Gastroesophageal sphincter (tissue), 4 donors: ENCODE measurements at regions not wholly inside any gene's neighbourhood (a gene's known extent, or its start where the extent isn't known, plus 50 kb on each side); places are given as distances from the start of the nearest gene placed in this dataset.

ENCODE experiments used
- ATAC-seq: fragments of 150-250 bp; one replicate; pipeline ENCODE4 v1.9.1; 2016; ENCODE audit warnings: mild to moderate bottlenecking, moderate library complexity
- H3K27ac ChIP-seq, 4 donors: fragments of 200-600 bp; sonication (generic) in 3 of 4; 1 replicate in 3 of 4; 2 replicates in 1 of 4; pipeline ENCODE4 v1.5.1; 2016 to 2019
- H3K27me3 ChIP-seq: fragments of 200-600 bp; sonication (generic); one replicate; pipeline ENCODE4 v1.5.1; 2019
- H3K36me3 ChIP-seq, 2 donors: fragments of 200-600 bp; sonication (generic); one replicate each; pipeline ENCODE4 v1.5.1; 2019; ENCODE audit warnings: control low read depth in 1 of 2
- H3K4me1 ChIP-seq, 3 donors: fragments of 200-600 bp; sonication (generic); 1 replicate in 2 of 3; 2 replicates in 1 of 3; pipeline ENCODE4 v1.5.1; 2016 to 2019; ENCODE audit warnings: control low read depth in 2 of 3
- H3K4me3 ChIP-seq, 2 donors: fragments of 200-600 bp; sonication (generic); one replicate each; pipeline ENCODE4 v1.5.1; 2019; ENCODE audit warnings: mild to moderate bottlenecking in 1 of 2, moderate library complexity in 1 of 2
- H3K9me3 ChIP-seq, 3 donors: fragments of 200-600 bp; sonication (generic); one replicate each; pipeline ENCODE4 v1.5.1; 2017 to 2019; ENCODE audit warnings: control low read depth in 2 of 3
- EP300 ChIP-seq: sonication (generic); formaldehyde crosslinking; IDR thresholded peaks from one replicate; pipeline ENCODE4 v1.6.1; 2017; ENCODE audit warnings: antibody characterized with exemption, mild to moderate bottlenecking
- POLR2A ChIP-seq, 2 donors: fragments of 450-650 bp; IDR thresholded peaks; one replicate each; pipeline ENCODE4 v1.6.1; 2017; ENCODE audit warnings: antibody characterized with exemption in 2 of 2, mild to moderate bottlenecking in 2 of 2, moderate library complexity in 1 of 2
- POLR2AphosphoS5 ChIP-seq: sonication (generic); formaldehyde crosslinking; IDR thresholded peaks from one replicate; pipeline ENCODE4 v1.6.1; 2017; ENCODE audit warnings: antibody characterized with exemption
- WGBS, 2 donors: methylation state at CpG; one replicate each; pipeline ENCODE4 v1.1.5; 2018; ENCODE audit warnings: low coverage in 1 of 2; 5-methylcytosine and 5-hydroxymethylcytosine counted together
- TF ChIP-seq, protein P1 (sequence below), 4 experiments: fragments of 200-600 bp in 2 of 4; fragments of 450-650 bp in 2 of 4; sonication (generic) in 1 of 4; IDR thresholded peaks; one replicate each; pipeline ENCODE4 v1.5.1; 2017 to 2019; ENCODE audit warnings: antibody characterized with exemption in 4 of 4, mild to moderate bottlenecking in 2 of 4, moderate library complexity in 2 of 4

DNA sequence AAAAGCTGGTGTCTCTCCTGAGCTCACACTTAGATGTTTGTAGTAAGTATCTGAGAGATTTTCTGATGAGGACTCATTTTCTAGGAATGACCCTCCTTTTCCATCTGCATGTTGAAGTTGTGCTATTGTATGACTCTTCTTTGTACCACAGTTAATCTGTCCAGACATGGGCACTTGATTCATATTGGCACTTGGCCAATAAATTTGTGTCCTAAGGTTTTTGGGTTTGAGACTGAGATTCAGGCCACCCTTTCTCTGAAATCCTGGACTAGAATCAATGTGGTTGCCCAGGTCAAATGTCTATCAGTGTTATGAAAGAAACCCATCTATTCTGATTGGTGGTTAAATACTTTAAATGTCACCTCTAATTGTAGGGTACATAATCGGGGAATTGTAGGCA lies 869.0 kb downstream of the SH3BGRL start:
- H3K4me3 ChIP-seq = no peak overlapping the region
- no peaks in the 10 kb centered on the region for H3K9me3 ChIP-seq
- H3K36me3 ChIP-seq = no peaks in the 10 kb centered on the region
- H3K4me1 ChIP-seq = no peaks in the 10 kb centered on the region
- WGBS, 2 donors = no CpG with 5 or more reads among the region's 1 CpG
- no peaks in the 10 kb centered on the region for H3K27me3 ChIP-seq
- no peak for ATAC-seq
- TF ChIP-seq POLR2A (IDR thresholded peaks at IDR 0.05) = no peak
- no peak for TF ChIP-seq POLR2AphosphoS5
- TF ChIP-seq EP300 = no peak
- TF ChIP-seq, protein P1, sequence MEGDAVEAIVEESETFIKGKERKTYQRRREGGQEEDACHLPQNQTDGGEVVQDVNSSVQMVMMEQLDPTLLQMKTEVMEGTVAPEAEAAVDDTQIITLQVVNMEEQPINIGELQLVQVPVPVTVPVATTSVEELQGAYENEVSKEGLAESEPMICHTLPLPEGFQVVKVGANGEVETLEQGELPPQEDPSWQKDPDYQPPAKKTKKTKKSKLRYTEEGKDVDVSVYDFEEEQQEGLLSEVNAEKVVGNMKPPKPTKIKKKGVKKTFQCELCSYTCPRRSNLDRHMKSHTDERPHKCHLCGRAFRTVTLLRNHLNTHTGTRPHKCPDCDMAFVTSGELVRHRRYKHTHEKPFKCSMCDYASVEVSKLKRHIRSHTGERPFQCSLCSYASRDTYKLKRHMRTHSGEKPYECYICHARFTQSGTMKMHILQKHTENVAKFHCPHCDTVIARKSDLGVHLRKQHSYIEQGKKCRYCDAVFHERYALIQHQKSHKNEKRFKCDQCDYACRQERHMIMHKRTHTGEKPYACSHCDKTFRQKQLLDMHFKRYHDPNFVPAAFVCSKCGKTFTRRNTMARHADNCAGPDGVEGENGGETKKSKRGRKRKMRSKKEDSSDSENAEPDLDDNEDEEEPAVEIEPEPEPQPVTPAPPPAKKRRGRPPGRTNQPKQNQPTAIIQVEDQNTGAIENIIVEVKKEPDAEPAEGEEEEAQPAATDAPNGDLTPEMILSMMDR (IDR thresholded peaks at IDR 0.05) = no peak
- no peak overlapping the region for H3K27ac ChIP-seq

DNA sequence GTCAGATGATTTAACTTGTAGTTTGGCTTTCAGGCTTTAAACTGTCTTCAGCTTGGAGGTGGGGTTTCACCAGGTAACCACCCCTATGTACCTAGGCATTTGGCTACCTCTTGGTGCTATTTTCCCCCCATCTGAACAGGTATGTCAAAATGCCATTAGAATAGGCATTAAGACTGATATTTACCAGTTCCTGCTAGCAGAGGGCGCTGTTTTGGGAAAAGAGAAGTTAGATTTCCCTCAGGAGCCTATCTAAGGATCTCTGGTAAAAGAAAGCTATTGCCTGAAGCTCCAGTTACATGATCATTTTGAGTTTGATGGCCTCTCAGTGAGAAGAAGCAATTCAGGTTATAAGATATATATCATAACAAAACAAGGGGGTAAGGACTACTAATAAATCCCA lies 879.1 kb downstream of the SH3BGRL start:
- Histone ChIP-seq H3K9me3 (no peaks in the 10 kb centered on the region), H3K27me3 (no peaks in the 10 kb centered on the region), H3K27ac (no peak overlapping the region), H3K4me1 (no peaks in the 10 kb centered on the region), H3K36me3 (no peaks in the 10 kb centered on the region), H3K4me3 (no peak overlapping the region)
- ATAC-seq = no peak
- TF ChIP-seq POLR2A (IDR thresholded peaks at IDR 0.05) = no peak
- no peak for TF ChIP-seq EP300
- TF ChIP-seq, protein P1 (IDR thresholded peaks at IDR 0.05) = no peak
- TF ChIP-seq POLR2AphosphoS5 = no peak
- WGBS, 2 donors = 9% methylated on average over 1 of the region's 1 CpG; no CpG with 5 or more reads in 1 of the 2 donors

DNA sequence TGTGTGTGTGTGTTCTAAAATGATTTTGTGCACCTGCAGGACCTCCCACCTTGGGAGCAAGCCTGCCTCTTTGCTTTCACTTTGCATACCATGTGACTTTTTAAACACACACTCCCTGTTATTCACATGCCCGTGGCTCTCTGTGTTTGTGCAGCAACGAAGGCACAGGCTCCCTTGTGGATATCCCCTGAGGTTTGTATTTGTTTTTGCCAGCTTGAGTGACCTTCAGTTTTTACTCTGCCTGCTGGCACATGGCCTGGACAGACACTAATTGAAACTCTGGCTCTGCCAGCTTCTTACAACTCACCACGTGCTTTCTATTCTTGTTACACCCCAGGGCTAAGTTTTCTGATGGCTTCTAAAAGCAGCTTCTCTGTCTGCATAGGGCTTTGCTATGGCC lies 885.8 kb downstream of the SH3BGRL start:
- Histone ChIP-seq H3K4me3 (no peak overlapping the region), H3K36me3 (no peaks in the 10 kb centered on the region), H3K27me3 (no peaks in the 10 kb centered on the region), H3K27ac (no peak overlapping the region), H3K4me1 (no peaks in the 10 kb centered on the region), H3K9me3 (no peaks in the 10 kb centered on the region)
- no peak for TF ChIP-seq POLR2AphosphoS5
- TF ChIP-seq EP300 = no peak
- TF ChIP-seq, protein P1 (IDR thresholded peaks at IDR 0.05) = no peak
- no peak for TF ChIP-seq POLR2A (IDR thresholded peaks at IDR 0.05)
- WGBS, 2 donors = 0 to 16% methylated on average over 2 to 3 of the region's 3 CpGs
- no peak for ATAC-seq

DNA sequence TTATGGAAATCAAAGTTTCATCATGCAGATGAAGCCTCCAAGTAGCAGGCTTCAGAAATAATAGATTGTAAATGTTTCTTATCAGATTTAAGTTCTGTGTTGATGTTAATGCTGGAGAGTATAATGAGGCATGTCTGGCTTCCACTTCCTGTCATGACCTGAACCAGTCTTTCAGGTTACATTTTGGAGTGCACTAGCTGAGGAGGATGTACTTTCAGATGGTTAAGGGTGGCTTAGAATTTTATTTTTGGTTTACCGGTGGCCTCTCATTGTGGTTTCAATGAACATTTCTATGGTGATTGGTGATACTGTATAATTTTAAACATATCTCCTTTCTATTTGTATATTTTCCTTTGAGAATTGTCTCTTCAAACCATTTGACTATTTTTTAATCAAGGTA lies 890.4 kb downstream of the SH3BGRL start:
- H3K27me3 ChIP-seq = no peaks in the 10 kb centered on the region
- TF ChIP-seq POLR2AphosphoS5 (no peak), POLR2A (IDR thresholded peaks at IDR 0.05) (no peak), EP300 (no peak)
- TF ChIP-seq, protein P1 (IDR thresholded peaks at IDR 0.05) = no peak
- 89 to 100% methylated on average over 1 of the region's 1 CpG for WGBS, 2 donors
- H3K27ac ChIP-seq = no peak overlapping the region
- no peak overlapping the region for H3K4me3 ChIP-seq
- no peaks in the 10 kb centered on the region for H3K9me3 ChIP-seq
- no peaks in the 10 kb centered on the region for H3K36me3 ChIP-seq
- no peak for ATAC-seq
- no peaks in the 10 kb centered on the region for H3K4me1 ChIP-seq

DNA sequence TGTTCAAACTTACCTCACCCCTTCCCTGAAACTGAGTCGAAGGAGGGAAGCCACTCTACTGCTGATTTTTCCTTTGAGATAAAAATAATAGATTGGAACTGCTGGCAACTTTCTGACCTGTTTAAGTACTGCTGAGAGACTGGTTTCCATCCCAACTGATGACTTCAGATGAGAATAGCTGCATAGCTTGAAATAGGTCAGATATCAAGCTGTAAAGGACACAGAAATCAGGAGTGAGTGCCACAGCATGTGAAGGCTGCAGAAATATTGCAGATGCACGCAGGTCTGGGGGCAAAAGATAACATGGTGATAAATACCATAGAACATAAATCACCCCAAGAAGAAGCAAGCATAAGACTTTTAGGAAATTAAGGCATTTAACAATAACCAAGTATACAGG lies 923.2 kb downstream of the SH3BGRL start:
- Histone ChIP-seq H3K27me3 (no peaks in the 10 kb centered on the region), H3K9me3 (no peaks in the 10 kb centered on the region), H3K4me3 (no peak overlapping the region), H3K4me1 (no peaks in the 10 kb centered on the region), H3K27ac (no peak overlapping the region), H3K36me3 (no peaks in the 10 kb centered on the region)
- no peak for TF ChIP-seq POLR2A (IDR thresholded peaks at IDR 0.05)
- no peak for TF ChIP-seq EP300
- TF ChIP-seq, protein P1 (IDR thresholded peaks at IDR 0.05) = no peak
- TF ChIP-seq POLR2AphosphoS5 = no peak
- ATAC-seq = no peak
- 16 to 42% methylated on average over 2 of the region's 2 CpGs for WGBS, 2 donors
